ENCODE measurements at regions not wholly inside any gene's neighbourhood (a gene's known extent, or its start where the extent isn't known, plus 50 kb on each side); places are given as distances from the start of the nearest gene placed in this dataset.
"Not testable (repeated sequence)": the region's sequence is repeated elsewhere in the genome, so short reads cannot be mapped to it uniquely, and the experiment has no call there.

- TF ChIP-seq CTCF (IDR thresholded peaks at IDR 0.05; ENCODE audit: insufficient read depth, low read depth, low read length, missing control alignments): no peak
- no peak overlapping the region for H3K4me3 ChIP-seq (ENCODE audit: low read depth, low read length)
- no peak for DNase-seq (ENCODE audit: low read depth)
Observed at GRCh38 chr5:174459832-174460448, 264.4 kb upstream of the MSX2 start.

GRCh38 chr5:174462129-174462528 is 262.3 kb upstream of the MSX2 start:
- no peak overlapping the region for H3K4me3 ChIP-seq (ENCODE audit: low read depth, low read length)
- no peak for DNase-seq (ENCODE audit: low read depth)
- no peak for TF ChIP-seq CTCF (IDR thresholded peaks at IDR 0.05; ENCODE audit: insufficient read depth, low read depth, low read length, missing control alignments)

GRCh38 chr5:174464504-174465165 is 259.7 kb upstream of the MSX2 start:
- TF ChIP-seq CTCF (IDR thresholded peaks at IDR 0.05; ENCODE audit: insufficient read depth, low read depth, low read length, missing control alignments): no peak
- DNase-seq (ENCODE audit: low read depth): no peak
- no peak overlapping the region for H3K4me3 ChIP-seq (ENCODE audit: low read depth, low read length)

- H3K4me3 ChIP-seq (ENCODE audit: low read depth, low read length); DNase-seq (ENCODE audit: low read depth): not testable (repeated sequence)
Observed at GRCh38 chr5:174471528-174471927, 252.9 kb upstream of the MSX2 start.

GRCh38 chr5:174472956-174473355 is 251.4 kb upstream of the MSX2 start:
- no peak overlapping the region for H3K4me3 ChIP-seq (ENCODE audit: low read depth, low read length)
- no peak for DNase-seq (ENCODE audit: low read depth)
- TF ChIP-seq CTCF (IDR thresholded peaks at IDR 0.05; ENCODE audit: insufficient read depth, low read depth, low read length, missing control alignments): no peak

GRCh38 chr5:174476001-174476400 is 248.4 kb upstream of the MSX2 start:
- H3K4me3 ChIP-seq (ENCODE audit: low read depth, low read length); DNase-seq (ENCODE audit: low read depth): not testable (repeated sequence)

- DNase-seq (ENCODE audit: low read depth): no peak
- H3K4me3 ChIP-seq (ENCODE audit: low read depth, low read length): no peak overlapping the region
- no peak for TF ChIP-seq CTCF (IDR thresholded peaks at IDR 0.05; ENCODE audit: insufficient read depth, low read depth, low read length, missing control alignments)
Observed at GRCh38 chr5:174479325-174479724, 245.1 kb upstream of the MSX2 start.

GRCh38 chr5:174481737-174482136 is 242.6 kb upstream of the MSX2 start:
- DNase-seq (ENCODE audit: low read depth): no peak
- H3K4me3 ChIP-seq (ENCODE audit: low read depth, low read length): no peak overlapping the region
- no peak for TF ChIP-seq CTCF (IDR thresholded peaks at IDR 0.05; ENCODE audit: insufficient read depth, low read depth, low read length, missing control alignments)
